HG03342 (cell line): ENCODE measurements at regions not wholly inside any gene's neighbourhood (a gene's known extent, or its start where the extent isn't known, plus 50 kb on each side); places are given as distances from the start of the nearest gene placed in this dataset.

Source experiments
- ATAC-seq: cut with Tn5 transposase; IDR thresholded peaks from one replicate; pipeline ENCODE4 v1.9.1; 2021; ENCODE audit warnings: mild to moderate bottlenecking, moderate library complexity; ENCODE audit not compliant: unreplicated experiment

GRCh38 chr15:96390986-96391385 lies 60.5 kb downstream of the NR2F2 start:
- ATAC-seq: no peak

GRCh38 chr15:96392380-96393208 lies 62.1 kb downstream of the NR2F2 start:
- no peak for ATAC-seq

- ATAC-seq: no peak
These were observed 62.7 kb downstream of the NR2F2 start for GRCh38 chr15:96393209-96393513.

- no peak for ATAC-seq
These were observed 65.2 kb downstream of the NR2F2 start for GRCh38 chr15:96395687-96396086.

GRCh38 chr15:96398776-96399175 lies 68.3 kb downstream of the NR2F2 start:
- ATAC-seq: no peak

GRCh38 chr15:96402403-96402802 lies 71.9 kb downstream of the NR2F2 start:
- no peak for ATAC-seq

- ATAC-seq: no peak
These were observed 72.6 kb downstream of the NR2F2 start for GRCh38 chr15:96403071-96403470.

- no peak for ATAC-seq
These were observed 73.4 kb downstream of the NR2F2 start for GRCh38 chr15:96403932-96404331.

GRCh38 chr15:96404560-96404959 lies 74.1 kb downstream of the NR2F2 start:
- ATAC-seq: no peak

GRCh38 chr15:96406291-96406690 lies 75.8 kb downstream of the NR2F2 start:
- ATAC-seq: no peak

- no peak for ATAC-seq
These were observed 76.2 kb downstream of the NR2F2 start for GRCh38 chr15:96406701-96407100.

- ATAC-seq: no peak
These were observed 77.0 kb downstream of the NR2F2 start for GRCh38 chr15:96407482-96407881.

- no peak for ATAC-seq
These were observed 78.2 kb downstream of the NR2F2 start for GRCh38 chr15:96408591-96409183.

- ATAC-seq: no peak
These were observed 79.0 kb downstream of the NR2F2 start for GRCh38 chr15:96409215-96410138.

GRCh38 chr15:96410175-96411055 lies 79.9 kb downstream of the NR2F2 start:
- no peak for ATAC-seq

GRCh38 chr15:96411056-96412031 lies 80.8 kb downstream of the NR2F2 start:
- ATAC-seq: no peak

- no peak for ATAC-seq
These were observed 81.8 kb downstream of the NR2F2 start for GRCh38 chr15:96412045-96412905.

GRCh38 chr15:96412906-96413231 lies 82.4 kb downstream of the NR2F2 start:
- ATAC-seq: no peak

- no peak for ATAC-seq
These were observed 83.2 kb downstream of the NR2F2 start for GRCh38 chr15:96413657-96414056.
